Lower leg skin (tissue), 4 donors: ENCODE measurements at regions not wholly inside any gene's neighbourhood (a gene's known extent, or its start where the extent isn't known, plus 50 kb on each side); places are given as distances from the start of the nearest gene placed in this dataset.
"Not testable (repeated sequence)": the region's sequence is repeated elsewhere in the genome, so short reads cannot be mapped to it uniquely, and the experiment has no call there.

Experiments used
- DNase-seq, 2 donors: peaks; one replicate each; pipeline ENCODE4 v3.0.0-alpha.2; 2019; ENCODE audit warnings: low spot score in 2 of 2
- H3K4me3 ChIP-seq: fragments of 200-600 bp; sonication (generic); 2 replicates; pipeline ENCODE4 v1.5.1; 2017; ENCODE audit warnings: mild to moderate bottlenecking, low read depth; ENCODE audit not compliant: poor library complexity, severe bottlenecking
- CTCF ChIP-seq, 3 donors: fragments of 450-650 bp; IDR thresholded peaks; one replicate each; pipeline ENCODE4 v1.5.1; 2016; ENCODE audit warnings: antibody characterized with exemption in 3 of 3, mild to moderate bottlenecking in 3 of 3, moderate library complexity in 2 of 3
- POLR2A ChIP-seq, 2 donors: fragments of 450-650 bp; IDR thresholded peaks; one replicate each; pipeline ENCODE4 v1.6.1; 2016 to 2017; ENCODE audit warnings: antibody characterized with exemption in 2 of 2, mild to moderate bottlenecking in 1 of 2, moderate library complexity in 1 of 2
- WGBS, 2 donors: methylation state at CpG; one replicate each; pipeline ENCODE4 v1.1.5; 2018; 5-methylcytosine and 5-hydroxymethylcytosine counted together
- intact Hi-C: fragments of 100-400 bp; cut with DNase I; formaldehyde crosslinking; loops from one replicate; pipeline ENCODE4 v1.15.0; 2023; ENCODE audit warnings: low total_unique reads

- DNase-seq: no peak
- intact Hi-C loops: no loop called here
- no peak overlapping the region for H3K4me3 ChIP-seq
Observed at GRCh38 chr15:31222773-31223341, 103.8 kb upstream of the KLF13 start.

GRCh38 chr15:31223478-31224350 is 102.9 kb upstream of the KLF13 start:
- WGBS, 2 donors: 54 to 59% methylated on average over 41 to 42 of the region's 42 CpGs
- no peak overlapping the region for H3K4me3 ChIP-seq
- TF ChIP-seq POLR2A (IDR thresholded peaks at IDR 0.05) (no peak), CTCF (IDR thresholded peaks at IDR 0.05) (no peak)
- DNase-seq: no peak
- intact Hi-C loops: no loop called here

More at GRCh38 chr15:31222773-31223341, 103.8 kb upstream of the KLF13 start:
- no peak for TF ChIP-seq CTCF (IDR thresholded peaks at IDR 0.05)
- 59 to 66% methylated on average over 10 of the region's 10 CpGs for WGBS, 2 donors

GRCh38 chr15:31224661-31225060 is 102.0 kb upstream of the KLF13 start:
- H3K4me3 ChIP-seq, intact Hi-C loops: not testable (repeated sequence)
- 50 to 62% methylated on average over 4 of the region's 4 CpGs for WGBS, 2 donors

GRCh38 chr15:31225356-31225955 is 101.2 kb upstream of the KLF13 start:
- no peak overlapping the region for H3K4me3 ChIP-seq
- DNase-seq: no peak
- TF ChIP-seq CTCF (IDR thresholded peaks at IDR 0.05): no peak
- no peak for TF ChIP-seq POLR2A (IDR thresholded peaks at IDR 0.05)
- 91 to 93% methylated on average over 18 of the region's 18 CpGs for WGBS, 2 donors
- intact Hi-C loops: no loop called here

More at GRCh38 chr15:31224661-31225060, 102.0 kb upstream of the KLF13 start:
- DNase-seq: not testable (repeated sequence)

GRCh38 chr15:31226021-31226420 is 100.6 kb upstream of the KLF13 start:
- TF ChIP-seq POLR2A (IDR thresholded peaks at IDR 0.05): no peak
- H3K4me3 ChIP-seq: no peak overlapping the region
- intact Hi-C loops: no loop called here
- no peak for DNase-seq
- WGBS, 2 donors: 95 to 96% methylated on average over 9 of the region's 9 CpGs

- H3K4me3 ChIP-seq: no peak overlapping the region
- WGBS, 2 donors: 71 to 73% methylated on average over 2 of the region's 2 CpGs
- no peak for TF ChIP-seq POLR2A (IDR thresholded peaks at IDR 0.05)
- no peak for TF ChIP-seq CTCF (IDR thresholded peaks at IDR 0.05)
- DNase-seq: no peak
- intact Hi-C loops: no loop called here
Observed at GRCh38 chr15:31227235-31227634, 99.4 kb upstream of the KLF13 start.
